HepG2 (cell line): ENCODE measurements at regions not wholly inside any gene's neighbourhood (a gene's known extent, or its start where the extent isn't known, plus 50 kb on each side); places are given as distances from the start of the nearest gene placed in this dataset.

Experiments used
- ZNF296 ChIP-seq: sonication (generic); formaldehyde crosslinking; conservative IDR thresholded peaks from 2 replicates; pipeline ENCODE4 v1.5.0; 2020; ENCODE audit warnings: mild to moderate bottlenecking, missing genetic modification reagents
- ZNF629 ChIP-seq: sonication (generic); formaldehyde crosslinking; conservative IDR thresholded peaks from 2 replicates; pipeline ENCODE4 v1.5.0; 2020; ENCODE audit warnings: missing genetic modification reagents
- TF ChIP-seq, protein P1 (sequence below): sonication (generic); formaldehyde crosslinking; IDR thresholded peaks from 2 replicates; pipeline ENCODE4 v1.4.0; 2020; ENCODE audit warnings: missing genetic modification reagents, mild to moderate bottlenecking, borderline replicate concordance
- TF ChIP-seq, protein P2 (sequence below): sonication (generic); formaldehyde crosslinking; IDR thresholded peaks from 2 replicates; pipeline ENCODE4 v1.5.0; 2020; ENCODE audit warnings: missing genetic modification reagents, mild to moderate bottlenecking, borderline replicate concordance
- TF ChIP-seq, protein P3 (sequence below), 2 experiments: sonication (generic) in 1 of 2; formaldehyde crosslinking in 1 of 2; IDR thresholded peaks; 2 replicates each; pipeline versions ENCODE4 v1.4.0 to v1.6.1; 2018 to 2020; ENCODE audit warnings: missing genetic modification reagents in 2 of 2, borderline replicate concordance in 1 of 2, low read depth in 1 of 2, mild to moderate bottlenecking in 1 of 2, missing biosample characterization in 1 of 2
- TF ChIP-seq, protein P4 (sequence below): sonication (generic); formaldehyde crosslinking; IDR thresholded peaks from 2 replicates; pipeline ENCODE4 v1.5.0; 2020; ENCODE audit warnings: mild to moderate bottlenecking, missing genetic modification reagents, moderate library complexity

DNA sequence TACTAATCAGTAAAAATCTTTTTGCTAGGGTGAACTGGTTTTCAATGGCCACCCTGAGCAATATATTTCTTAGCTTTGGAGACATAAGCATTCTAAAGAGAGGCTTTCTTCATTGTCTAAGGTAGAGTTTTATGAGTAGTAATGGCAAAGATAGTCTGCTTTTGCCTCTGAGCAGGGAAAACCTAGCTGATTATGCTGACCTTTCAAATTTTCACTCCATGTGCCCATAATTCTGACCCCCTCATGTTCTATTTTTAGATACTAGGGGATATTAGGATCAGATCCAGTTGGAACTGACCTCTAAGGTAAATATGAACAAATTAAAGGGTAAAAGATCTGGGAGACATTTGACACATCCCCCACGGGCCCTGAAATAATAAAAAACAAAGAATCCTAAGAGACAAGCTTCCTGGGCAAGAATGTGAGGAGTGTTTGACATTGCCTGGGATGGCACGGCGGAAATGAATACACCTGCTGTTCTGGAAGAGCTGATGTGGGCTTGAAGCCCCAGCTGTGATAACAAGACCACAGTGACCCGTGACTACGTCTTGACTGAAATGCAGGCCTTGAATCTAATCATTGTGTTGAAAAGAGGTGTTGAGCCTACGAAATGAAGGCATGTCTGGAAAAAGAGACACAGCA, 392.1 kb upstream of the FRG1 start:
- TF ChIP-seq, protein P1, sequence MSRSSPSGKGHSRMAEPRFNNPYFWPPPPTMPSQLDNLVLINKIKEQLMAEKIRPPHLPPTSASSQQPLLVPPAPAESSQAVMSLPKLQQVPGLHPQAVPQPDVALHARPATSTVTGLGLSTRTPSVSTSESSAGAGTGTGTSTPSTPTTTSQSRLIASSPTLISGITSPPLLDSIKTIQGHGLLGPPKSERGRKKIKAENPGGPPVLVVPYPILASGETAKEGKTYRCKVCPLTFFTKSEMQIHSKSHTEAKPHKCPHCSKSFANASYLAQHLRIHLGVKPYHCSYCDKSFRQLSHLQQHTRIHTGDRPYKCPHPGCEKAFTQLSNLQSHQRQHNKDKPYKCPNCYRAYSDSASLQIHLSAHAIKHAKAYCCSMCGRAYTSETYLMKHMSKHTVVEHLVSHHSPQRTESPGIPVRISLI (CRISPR knock-in tag) = no peak
- TF ChIP-seq, protein P2, sequence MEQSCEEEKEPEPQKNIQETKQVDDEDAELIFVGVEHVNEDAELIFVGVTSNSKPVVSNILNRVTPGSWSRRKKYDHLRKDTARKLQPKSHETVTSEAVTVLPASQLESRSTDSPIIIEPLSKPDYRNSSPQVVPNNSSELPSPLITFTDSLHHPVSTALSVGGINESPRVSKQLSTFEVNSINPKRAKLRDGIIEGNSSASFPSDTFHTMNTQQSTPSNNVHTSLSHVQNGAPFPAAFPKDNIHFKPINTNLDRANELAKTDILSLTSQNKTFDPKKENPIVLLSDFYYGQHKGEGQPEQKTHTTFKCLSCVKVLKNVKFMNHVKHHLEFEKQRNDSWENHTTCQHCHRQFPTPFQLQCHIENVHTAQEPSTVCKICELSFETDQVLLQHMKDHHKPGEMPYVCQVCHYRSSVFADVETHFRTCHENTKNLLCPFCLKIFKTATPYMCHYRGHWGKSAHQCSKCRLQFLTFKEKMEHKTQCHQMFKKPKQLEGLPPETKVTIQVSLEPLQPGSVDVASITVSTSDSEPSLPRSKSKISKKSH (CRISPR knock-in tag) = no peak
- TF ChIP-seq, protein P3, sequence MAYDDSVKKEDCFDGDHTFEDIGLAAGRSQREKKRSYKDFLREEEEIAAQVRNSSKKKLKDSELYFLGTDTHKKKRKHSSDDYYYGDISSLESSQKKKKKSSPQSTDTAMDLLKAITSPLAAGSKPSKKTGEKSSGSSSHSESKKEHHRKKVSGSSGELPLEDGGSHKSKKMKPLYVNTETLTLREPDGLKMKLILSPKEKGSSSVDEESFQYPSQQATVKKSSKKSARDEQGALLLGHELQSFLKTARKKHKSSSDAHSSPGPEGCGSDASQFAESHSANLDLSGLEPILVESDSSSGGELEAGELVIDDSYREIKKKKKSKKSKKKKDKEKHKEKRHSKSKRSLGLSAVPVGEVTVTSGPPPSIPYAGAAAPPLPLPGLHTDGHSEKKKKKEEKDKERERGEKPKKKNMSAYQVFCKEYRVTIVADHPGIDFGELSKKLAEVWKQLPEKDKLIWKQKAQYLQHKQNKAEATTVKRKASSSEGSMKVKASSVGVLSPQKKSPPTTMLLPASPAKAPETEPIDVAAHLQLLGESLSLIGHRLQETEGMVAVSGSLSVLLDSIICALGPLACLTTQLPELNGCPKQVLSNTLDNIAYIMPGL (CRISPR knock-in tag; IDR thresholded peaks at IDR 0.05; ENCODE audit: borderline replicate concordance in 1 of 2, low read depth in 1 of 2) = no peak
- TF ChIP-seq ZNF296 (CRISPR knock-in tag) (no peak), ZNF629 (CRISPR knock-in tag) (no peak)
- TF ChIP-seq, protein P4, sequence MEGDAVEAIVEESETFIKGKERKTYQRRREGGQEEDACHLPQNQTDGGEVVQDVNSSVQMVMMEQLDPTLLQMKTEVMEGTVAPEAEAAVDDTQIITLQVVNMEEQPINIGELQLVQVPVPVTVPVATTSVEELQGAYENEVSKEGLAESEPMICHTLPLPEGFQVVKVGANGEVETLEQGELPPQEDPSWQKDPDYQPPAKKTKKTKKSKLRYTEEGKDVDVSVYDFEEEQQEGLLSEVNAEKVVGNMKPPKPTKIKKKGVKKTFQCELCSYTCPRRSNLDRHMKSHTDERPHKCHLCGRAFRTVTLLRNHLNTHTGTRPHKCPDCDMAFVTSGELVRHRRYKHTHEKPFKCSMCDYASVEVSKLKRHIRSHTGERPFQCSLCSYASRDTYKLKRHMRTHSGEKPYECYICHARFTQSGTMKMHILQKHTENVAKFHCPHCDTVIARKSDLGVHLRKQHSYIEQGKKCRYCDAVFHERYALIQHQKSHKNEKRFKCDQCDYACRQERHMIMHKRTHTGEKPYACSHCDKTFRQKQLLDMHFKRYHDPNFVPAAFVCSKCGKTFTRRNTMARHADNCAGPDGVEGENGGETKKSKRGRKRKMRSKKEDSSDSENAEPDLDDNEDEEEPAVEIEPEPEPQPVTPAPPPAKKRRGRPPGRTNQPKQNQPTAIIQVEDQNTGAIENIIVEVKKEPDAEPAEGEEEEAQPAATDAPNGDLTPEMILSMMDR (CRISPR knock-in tag) = no peak
